ENCODE measurements at regions not wholly inside any gene's neighbourhood (a gene's known extent, or its start where the extent isn't known, plus 50 kb on each side); places are given as distances from the start of the nearest gene placed in this dataset.

GRCh38 chr3:153094386-153094785 is 67.6 kb upstream of the RAP2B start:
- TF ChIP-seq CTCF (conservative IDR thresholded peaks at IDR 0.05; ENCODE audit: low read length) (no peak), EZH2phosphoT487 (IDR thresholded peaks at IDR 0.05; ENCODE audit: borderline replicate concordance, low read depth, low read length) (no peak)

Measured in OCI-LY7 (cell line).